Heart right ventricle (tissue), 16 donors: ENCODE measurements at regions not wholly inside any gene's neighbourhood (a gene's known extent, or its start where the extent isn't known, plus 50 kb on each side); places are given as distances from the start of the nearest gene placed in this dataset.

Experiments used
- ATAC-seq, 8 donors: fragments of 200-7000 bp; cut with Tn5 transposase; one replicate each; pipeline ENCODE4 v1.9.1; 2020; ENCODE audit warnings: mild to moderate bottlenecking in 8 of 8, moderate library complexity in 8 of 8, moderate number of reproducible peaks in 1 of 8
- DNase-seq, 2 donors: peaks; one replicate each; pipeline ENCODE4 v3.0.0-alpha.2; 2020
- H3K27ac ChIP-seq, 10 donors: fragments of 200-600 bp; sonication (generic) in 2 of 10; one replicate each; pipeline versions ENCODE4 v1.5.0 to v1.8.0; 2020 to 2022; ENCODE audit warnings: mild to moderate bottlenecking in 3 of 10
- H3K27me3 ChIP-seq, 7 donors: fragments of 200-600 bp; one replicate each; pipeline ENCODE4 v1.8.0; 2021 to 2022; ENCODE audit warnings: mild to moderate bottlenecking in 2 of 7
- H3K36me3 ChIP-seq, 9 donors: fragments of 200-600 bp; sonication (generic) in 1 of 9; one replicate each; pipeline versions ENCODE4 v1.5.0 to v1.8.0; 2020 to 2022; ENCODE audit warnings: mild to moderate bottlenecking in 2 of 9
- H3K4me1 ChIP-seq, 9 donors: fragments of 200-600 bp; sonication (generic) in 1 of 9; one replicate each; pipeline versions ENCODE4 v1.5.0 to v1.8.0; 2020 to 2022; ENCODE audit warnings: mild to moderate bottlenecking in 4 of 9
- H3K4me3 ChIP-seq, 10 donors: fragments of 200-600 bp; sonication (generic) in 2 of 10; one replicate each; pipeline versions ENCODE4 v1.5.0 to v1.8.0; 2020 to 2022; ENCODE audit warnings: mild to moderate bottlenecking in 7 of 10, moderate library complexity in 2 of 10
- H3K9me3 ChIP-seq, 11 donors: fragments of 200-600 bp in 10 of 11; sonication (generic) in 2 of 11; one replicate each; pipeline versions ENCODE4 v1.5.0 to v1.8.0; 2013 to 2022; ENCODE audit warnings: mild to moderate bottlenecking in 2 of 11, control low read depth in 1 of 11, moderate library complexity in 1 of 11
- CTCF ChIP-seq, 9 donors: fragments of 200-600 bp; sonication (generic) in 2 of 9; IDR thresholded peaks; one replicate each; pipeline versions ENCODE4 v1.5.0 to v1.8.0; 2021 to 2022; ENCODE audit warnings: antibody characterized with exemption in 9 of 9, mild to moderate bottlenecking in 5 of 9, moderate library complexity in 1 of 9
- WGBS, 2 donors: extraction: QIAGEN DNeasy Blood & Tissue Kit; methylation state at CpG; one replicate each; pipeline ENCODE4 v1.1.7; 2013; ENCODE audit warnings: inconsistent platforms in 1 of 2; 5-methylcytosine and 5-hydroxymethylcytosine counted together
- intact Hi-C, 10 donors: fragments of 100-400 bp; cut with DNase I; formaldehyde crosslinking; loops; one replicate each; pipeline versions ENCODE4 v1.11.1 to v1.14.2; 2022
- donor health status: Arrhythmogenic right ventricular cardiomyopathy.
- donor health status: ischemic (EF 13 %, LVEDD 7.1; RV severe dilation, severe dysfunction).
- donor health status: healthy with polysubstance abuse.
- donor health status: DM: no; HTN: yes; CAD: no.
- donor health status: DM: no; HTN: no; CAD: no.
- donor health status: ischemic (EF 25% LVEDD 6.9; RV normal size, moderate dysfunction).
- donor health status: ischemic (EF 25% LVEDD 5.7; RV mildly dilated, moderate dysfunction).
- donor health status: healthy.
- donor health status: DM: yes; HTN: yes; CAD: no.
- donor health status: Ischemic cardiomyopathy.
- donor health status: ischemic (EF 35%, LVEDD 5.7; RV mildly dilated, moderate dysfunction).
- donor health status: nonischemic (EF 11% LVEDD 7.7; RV severe dilation, severe dysfunction).
- donor health status: DM: yes; HTN: yes; CAD: no.
- donor health status: PGD.
- donor health status: ischemic (EF 29% LVEDD 5.4; RV normal size, mild dysfunction).
- donor health status: nonischemic (EF 23%, LVEDD 6.1; RV moderate dilation, normal function).

GRCh38 chr18:47438001-47438400 lies 186.5 kb upstream of the SKOR2 start:
- DNase-seq (no peak), ATAC-seq (no peak)
- Histone ChIP-seq H3K4me1 (no peaks in the 10 kb centered on the region), H3K27me3 (peaks cover 0 to 21% (median 16%) of the 10 kb centered on the region in 7 donors), H3K4me3 (no peak overlapping the region), H3K9me3 (no peaks in the 10 kb centered on the region), H3K36me3 (no peaks in the 10 kb centered on the region), H3K27ac (no peak overlapping the region)
- TF ChIP-seq CTCF (IDR thresholded peaks at IDR 0.05), result no peak
- intact Hi-C loops, result no loop called here

GRCh38 chr18:47436871-47437270 lies 185.4 kb upstream of the SKOR2 start:
- WGBS, 2 donors, result 46 to 60% methylated on average over 1 of the region's 1 CpG
- ATAC-seq (no peak), DNase-seq (no peak)
- Histone ChIP-seq H3K27me3 (peaks cover 0 to 25% (median 15%) of the 10 kb centered on the region in 7 donors), H3K4me1 (no peaks in the 10 kb centered on the region), H3K36me3 (no peaks in the 10 kb centered on the region), H3K27ac (no peak overlapping the region), H3K4me3 (no peak overlapping the region), H3K9me3 (no peaks in the 10 kb centered on the region)
- intact Hi-C loops, result no loop called here
- TF ChIP-seq CTCF (IDR thresholded peaks at IDR 0.05), result no peak

GRCh38 chr18:47434214-47434746 lies 182.8 kb upstream of the SKOR2 start:
- no peak overlapping the region for H3K4me3 ChIP-seq
- intact Hi-C loops, result no loop called here
- no peaks in the 10 kb centered on the region for H3K4me1 ChIP-seq
- peaks cover 0 to 25% (median 9%) of the 10 kb centered on the region in 7 donors for H3K27me3 ChIP-seq
- DNase-seq, result no peak
- WGBS, 2 donors, result 54 to 68% methylated on average over 1 of the region's 1 CpG
- H3K9me3 ChIP-seq, result no peaks in the 10 kb centered on the region
- H3K36me3 ChIP-seq, result no peaks in the 10 kb centered on the region
- no peak overlapping the region for H3K27ac ChIP-seq
- no peak for TF ChIP-seq CTCF (IDR thresholded peaks at IDR 0.05)
- no peak for ATAC-seq

- no peak for ATAC-seq
- Histone ChIP-seq H3K36me3 (no peaks in the 10 kb centered on the region), H3K27me3 (peaks cover 0 to 11% (median 0%) of the 10 kb centered on the region in 7 donors), H3K4me1 (no peaks in the 10 kb centered on the region), H3K9me3 (no peaks in the 10 kb centered on the region), H3K27ac (no peak overlapping the region), H3K4me3 (no peak overlapping the region)
- DNase-seq, result no peak
- no peak for TF ChIP-seq CTCF (IDR thresholded peaks at IDR 0.05)
- intact Hi-C loops, result no loop called here
- WGBS, 2 donors, result 65 to 71% methylated on average over 10 of the region's 10 CpGs
These were observed 176.6 kb upstream of the SKOR2 start for GRCh38 chr18:47427923-47428637.
